Activated CD8-positive, alpha-beta T cell treated with anti-CD3 and anti-CD28 coated beads for 36 hours (primary cell): ENCODE measurements at regions not wholly inside any gene's neighbourhood (a gene's known extent, or its start where the extent isn't known, plus 50 kb on each side); places are given as distances from the start of the nearest gene placed in this dataset.

Source experiments
- ATAC-seq: fragments of 200-7000 bp; cut with Tn5 transposase; one replicate; pipeline ENCODE4 v1.10.0; 2021; ENCODE audit warnings: mild to moderate bottlenecking, moderate library complexity
- CTCF ChIA-PET: fragments of 350-600 bp; sonication (Branson Sonifier 250); formaldehyde crosslinking; loops from one replicate; lab custom pipeline; 2021; ENCODE audit warnings: antibody characterized with exemption; lab: Charles Lee
- POLR2A ChIA-PET: fragments of 350-600 bp; sonication (Branson Sonifier 250); formaldehyde crosslinking; loops from one replicate; lab custom pipeline; 2021; ENCODE audit warnings: antibody characterized with exemption; lab: Charles Lee
- DNase-seq: peaks from one replicate; pipeline ENCODE4 v3.0.0-alpha.2; 2020
- H3K27ac Mint-ChIP-seq: one replicate; pipeline ENCODE4 v1.8.0; 2021; ENCODE audit warnings: mild to moderate bottlenecking, mixed read lengths
- H3K27me3 Mint-ChIP-seq: one replicate; pipeline ENCODE4 v1.8.0; 2021; ENCODE audit warnings: mixed read lengths
- H3K36me3 Mint-ChIP-seq: one replicate; pipeline ENCODE4 v1.8.0; 2021; ENCODE audit warnings: low read depth, mixed read lengths
- H3K4me1 Mint-ChIP-seq: one replicate; pipeline ENCODE4 v1.8.0; 2021; ENCODE audit warnings: low read depth, mixed read lengths
- H3K4me3 Mint-ChIP-seq: one replicate; pipeline ENCODE4 v1.8.0; 2021; ENCODE audit warnings: mild to moderate bottlenecking, moderate library complexity, mixed read lengths
- H3K9me3 Mint-ChIP-seq: one replicate; pipeline ENCODE4 v1.8.0; 2021; ENCODE audit warnings: mixed read lengths
- CTCF ChIP-seq: fragments of 200-600 bp; IDR thresholded peaks from one replicate; pipeline ENCODE4 v1.8.0; 2022; ENCODE audit warnings: antibody characterized with exemption, mild to moderate bottlenecking
- intact Hi-C: fragments of 100-400 bp; cut with micrococcal nuclease; formaldehyde crosslinking; loops from one replicate; pipeline ENCODE4 v1.10.0; 2022

- intact Hi-C loops: loop anchor here (5.0 kb wide), 1 partner anchor 114 kb away; the partner anchor contains the start of gene ELL2
- ChIA-PET CTCF (no interaction called here), POLR2A (interaction anchor here (1.0 kb wide), 1 partner anchor 10 kb away, joined by 3 read pairs; no protein-coding TSS in a partner anchor)
- Mint-ChIP-seq H3K27ac (no peak overlapping the region), H3K9me3 (no peaks in the 10 kb centered on the region), H3K36me3 (no peaks in the 10 kb centered on the region), H3K4me3 (no peak overlapping the region), H3K4me1 (peaks cover 40% of the 10 kb centered on the region), H3K27me3 (peaks cover 2% of the 10 kb centered on the region)
- ATAC-seq: no peak
- DNase-seq: no peak
- TF ChIP-seq CTCF: no peak
These were observed 114.8 kb upstream of the ELL2 start for GRCh38 chr5:96076451-96076850.

GRCh38 chr5:96075579-96076289 is 114.1 kb upstream of the ELL2 start:
- TF ChIP-seq CTCF: no peak
- H3K4me3 Mint-ChIP-seq: no peak overlapping the region
- ChIA-PET POLR2A (interaction anchor here (1.0 kb wide), 1 partner anchor 10 kb away, joined by 3 read pairs; no protein-coding TSS in a partner anchor), CTCF (interaction anchor here (0.6 to 0.9 kb wide), 2 partner anchors 11 to 17 kb away, joined by 3 read pairs; no protein-coding TSS in a partner anchor)
- peaks cover 2% of the 10 kb centered on the region for H3K27me3 Mint-ChIP-seq
- ATAC-seq (no peak), DNase-seq (no peak)
- H3K36me3 Mint-ChIP-seq: no peaks in the 10 kb centered on the region
- intact Hi-C loops: loop anchor here (5.0 kb wide), 1 partner anchor 113 kb away; the partner anchor contains the start of gene ELL2
- peaks cover 36% of the 10 kb centered on the region for H3K4me1 Mint-ChIP-seq
- H3K9me3 Mint-ChIP-seq: no peaks in the 10 kb centered on the region
- no peak overlapping the region for H3K27ac Mint-ChIP-seq

- no peaks in the 10 kb centered on the region for H3K36me3 Mint-ChIP-seq
- H3K27ac Mint-ChIP-seq: no peak overlapping the region
- POLR2A ChIA-PET: no interaction called here
- H3K9me3 Mint-ChIP-seq: no peaks in the 10 kb centered on the region
- CTCF ChIA-PET: interaction anchor here (0.6 to 1.2 kb wide), 3 partner anchors 10 to 16 kb away, joined by 3 read pairs; no protein-coding TSS in a partner anchor
- intact Hi-C loops: loop anchor here (5.0 kb wide), 1 partner anchor 113 kb away; the partner anchor contains the start of gene ELL2
- H3K4me3 Mint-ChIP-seq: no peak overlapping the region
- no peak for ATAC-seq
- peaks cover 2% of the 10 kb centered on the region for H3K27me3 Mint-ChIP-seq
- no peak for TF ChIP-seq CTCF
- DNase-seq: no peak
- peaks cover 34% of the 10 kb centered on the region for H3K4me1 Mint-ChIP-seq
These were observed 113.2 kb upstream of the ELL2 start for GRCh38 chr5:96074870-96075269.

- ChIA-PET POLR2A (no interaction called here), CTCF (interaction anchor here (1.2 kb wide), 1 partner anchor 16 kb away, joined by 3 read pairs; no protein-coding TSS in a partner anchor)
- peaks cover 2% of the 10 kb centered on the region for H3K27me3 Mint-ChIP-seq
- TF ChIP-seq CTCF: no peak
- no peaks in the 10 kb centered on the region for H3K36me3 Mint-ChIP-seq
- no peak for DNase-seq
- no peaks in the 10 kb centered on the region for H3K9me3 Mint-ChIP-seq
- no peak overlapping the region for H3K27ac Mint-ChIP-seq
- H3K4me3 Mint-ChIP-seq: no peak overlapping the region
- intact Hi-C loops: no loop called here
- ATAC-seq: no peak
- peaks cover 33% of the 10 kb centered on the region for H3K4me1 Mint-ChIP-seq
These were observed 112.8 kb upstream of the ELL2 start for GRCh38 chr5:96074460-96074859.

- CTCF ChIA-PET: no interaction called here
- POLR2A ChIA-PET: no interaction called here
These were observed 111.1 kb upstream of the ELL2 start for GRCh38 chr5:96072791-96073165.

More at GRCh38 chr5:96072791-96073165, 111.1 kb upstream of the ELL2 start:
- H3K4me1 Mint-ChIP-seq: peaks cover 24% of the 10 kb centered on the region
- H3K4me3 Mint-ChIP-seq: no peak overlapping the region
- no peak for ATAC-seq
- no peaks in the 10 kb centered on the region for H3K36me3 Mint-ChIP-seq
- H3K27ac Mint-ChIP-seq: no peak overlapping the region
- intact Hi-C loops: no loop called here
- no peak for TF ChIP-seq CTCF
- no peak for DNase-seq
- no peaks in the 10 kb centered on the region for H3K9me3 Mint-ChIP-seq
- peaks cover 2% of the 10 kb centered on the region for H3K27me3 Mint-ChIP-seq
